Loucy (cell line): ENCODE measurements at regions not wholly inside any gene's neighbourhood (a gene's known extent, or its start where the extent isn't known, plus 50 kb on each side); places are given as distances from the start of the nearest gene placed in this dataset.

ENCODE experiments used
- H2AFZ ChIP-seq: fragments of 200-600 bp; sonication (generic); 2 replicates; pipeline ENCODE4 v1.6.0; 2016; ENCODE audit warnings: antibody characterized with exemption, mild to moderate bottlenecking, low read length, moderate library complexity
- H3F3A ChIP-seq: fragments of 200-600 bp; 2 replicates; pipeline ENCODE4 v1.6.0; 2016; ENCODE audit warnings: antibody characterized with exemption, low read depth, mild to moderate bottlenecking
- H3K27me3 ChIP-seq: fragments of 200-600 bp; sonication (generic); 2 replicates; pipeline ENCODE4 v1.6.1; 2014; ENCODE audit warnings: low read length, mild to moderate bottlenecking; ENCODE audit not compliant: insufficient read depth, poor library complexity, severe bottlenecking
- H3K36me3 ChIP-seq: fragments of 200-600 bp; sonication (generic); 2 replicates; pipeline ENCODE4 v1.6.1; 2016; ENCODE audit warnings: low read length; ENCODE audit not compliant: insufficient read depth
- H3K4me1 ChIP-seq: fragments of 200-600 bp; sonication (generic); 2 replicates; pipeline ENCODE4 v1.5.1; 2014; ENCODE audit warnings: low read length, mild to moderate bottlenecking; ENCODE audit not compliant: insufficient read depth, poor library complexity, severe bottlenecking
- H3K4me2 ChIP-seq: fragments of 200-600 bp; sonication (generic); 2 replicates; pipeline ENCODE4 v1.6.0; 2014; ENCODE audit warnings: antibody characterized with exemption, low read length, low read depth, mild to moderate bottlenecking; ENCODE audit not compliant: poor library complexity, severe bottlenecking
- H3K4me3 ChIP-seq: fragments of 200-600 bp; sonication (generic); 2 replicates; pipeline ENCODE4 v1.5.1; 2014; ENCODE audit warnings: low read length, mild to moderate bottlenecking, mixed read lengths; ENCODE audit not compliant: poor library complexity, severe bottlenecking
- H3K79me2 ChIP-seq: fragments of 200-600 bp; sonication (generic); 2 replicates; pipeline ENCODE4 v1.6.1; 2014; ENCODE audit warnings: low read length; ENCODE audit not compliant: insufficient read depth
- H3K9ac ChIP-seq: fragments of 200-600 bp; sonication (generic); 2 replicates; pipeline ENCODE4 v1.6.0; 2014; ENCODE audit warnings: mild to moderate bottlenecking, low read depth, low read length, moderate library complexity; ENCODE audit not compliant: poor library complexity, severe bottlenecking
- H3K9me2 ChIP-seq: fragments of 200-600 bp; sonication (generic); replicated peaks from 2 replicates; pipeline ENCODE4 v1.6.1; 2016; ENCODE audit warnings: low read depth, low read length, mixed read lengths
- H3K9me3 ChIP-seq: fragments of 200-600 bp; sonication (generic); 2 replicates; pipeline ENCODE4 v1.6.1; 2014; ENCODE audit warnings: mild to moderate bottlenecking, antibody characterized with exemption, low read length, low read depth; ENCODE audit not compliant: insufficient read depth
- H4K20me1 ChIP-seq: fragments of 200-600 bp; sonication (generic); 2 replicates; pipeline ENCODE4 v1.6.0; 2014; ENCODE audit warnings: antibody characterized with exemption, low read length, mild to moderate bottlenecking; ENCODE audit not compliant: insufficient read depth, poor library complexity, severe bottlenecking
- EZH2phosphoT487 ChIP-seq: fragments of 200-600 bp; IDR thresholded peaks from 2 replicates; pipeline ENCODE4 v1.6.1; 2018; ENCODE audit warnings: antibody characterized with exemption, mild to moderate bottlenecking, moderate library complexity, borderline replicate concordance
- TF ChIP-seq, protein P1 (sequence below): fragments of 200-600 bp; sonication (generic); conservative IDR thresholded peaks from 2 replicates; pipeline ENCODE4 v1.5.1; 2014; ENCODE audit warnings: mild to moderate bottlenecking, antibody characterized with exemption, low read length

DNA sequence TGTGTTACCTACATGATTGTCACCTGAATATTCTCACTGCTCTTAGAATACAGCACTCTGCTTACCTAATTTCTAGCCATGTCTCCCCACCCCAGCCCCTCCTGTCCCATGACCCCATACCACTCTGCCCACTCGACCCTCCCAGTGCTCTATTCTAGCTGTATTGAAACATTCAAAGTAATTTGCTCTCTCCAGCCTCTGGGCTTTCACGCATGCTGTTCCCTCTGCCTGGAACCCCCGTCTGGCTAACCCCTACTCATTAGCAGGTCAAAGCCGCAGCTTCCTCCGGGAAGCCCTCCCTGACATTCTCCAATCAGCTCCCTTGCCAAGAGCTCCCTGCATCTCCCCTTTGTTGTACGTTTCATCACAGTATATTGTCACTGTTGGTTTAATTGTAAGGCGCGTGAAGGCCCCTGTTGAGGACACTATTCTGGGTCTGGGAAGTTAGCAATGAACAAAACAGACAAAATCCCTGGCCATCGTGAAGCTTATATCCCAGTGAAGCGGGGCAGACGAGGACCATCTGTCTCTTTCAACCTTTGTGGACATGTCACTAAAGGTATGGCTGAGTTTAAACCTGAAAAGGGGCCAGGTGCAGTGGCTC, 72.3 kb upstream of the LHX1 start:
- H3K4me1 ChIP-seq, result no peaks in the 10 kb centered on the region
- no peak overlapping the region for H3K4me3 ChIP-seq
- no peak overlapping the region for H3K4me2 ChIP-seq
- H3K36me3 ChIP-seq, result no peaks in the 10 kb centered on the region
- no peaks in the 10 kb centered on the region for H3F3A ChIP-seq
- no peaks in the 10 kb centered on the region for H3K79me2 ChIP-seq
- H3K9ac ChIP-seq, result no peak overlapping the region
- no peaks in the 10 kb centered on the region for H3K9me2 ChIP-seq
- no peaks in the 10 kb centered on the region for H4K20me1 ChIP-seq
- TF ChIP-seq, protein P1, sequence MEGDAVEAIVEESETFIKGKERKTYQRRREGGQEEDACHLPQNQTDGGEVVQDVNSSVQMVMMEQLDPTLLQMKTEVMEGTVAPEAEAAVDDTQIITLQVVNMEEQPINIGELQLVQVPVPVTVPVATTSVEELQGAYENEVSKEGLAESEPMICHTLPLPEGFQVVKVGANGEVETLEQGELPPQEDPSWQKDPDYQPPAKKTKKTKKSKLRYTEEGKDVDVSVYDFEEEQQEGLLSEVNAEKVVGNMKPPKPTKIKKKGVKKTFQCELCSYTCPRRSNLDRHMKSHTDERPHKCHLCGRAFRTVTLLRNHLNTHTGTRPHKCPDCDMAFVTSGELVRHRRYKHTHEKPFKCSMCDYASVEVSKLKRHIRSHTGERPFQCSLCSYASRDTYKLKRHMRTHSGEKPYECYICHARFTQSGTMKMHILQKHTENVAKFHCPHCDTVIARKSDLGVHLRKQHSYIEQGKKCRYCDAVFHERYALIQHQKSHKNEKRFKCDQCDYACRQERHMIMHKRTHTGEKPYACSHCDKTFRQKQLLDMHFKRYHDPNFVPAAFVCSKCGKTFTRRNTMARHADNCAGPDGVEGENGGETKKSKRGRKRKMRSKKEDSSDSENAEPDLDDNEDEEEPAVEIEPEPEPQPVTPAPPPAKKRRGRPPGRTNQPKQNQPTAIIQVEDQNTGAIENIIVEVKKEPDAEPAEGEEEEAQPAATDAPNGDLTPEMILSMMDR, result no peak
- TF ChIP-seq EZH2phosphoT487, result no peak
- no peak overlapping the region for H2AFZ ChIP-seq
- H3K27me3 ChIP-seq, result no peaks in the 10 kb centered on the region
- H3K9me3 ChIP-seq, result no peaks in the 10 kb centered on the region

DNA sequence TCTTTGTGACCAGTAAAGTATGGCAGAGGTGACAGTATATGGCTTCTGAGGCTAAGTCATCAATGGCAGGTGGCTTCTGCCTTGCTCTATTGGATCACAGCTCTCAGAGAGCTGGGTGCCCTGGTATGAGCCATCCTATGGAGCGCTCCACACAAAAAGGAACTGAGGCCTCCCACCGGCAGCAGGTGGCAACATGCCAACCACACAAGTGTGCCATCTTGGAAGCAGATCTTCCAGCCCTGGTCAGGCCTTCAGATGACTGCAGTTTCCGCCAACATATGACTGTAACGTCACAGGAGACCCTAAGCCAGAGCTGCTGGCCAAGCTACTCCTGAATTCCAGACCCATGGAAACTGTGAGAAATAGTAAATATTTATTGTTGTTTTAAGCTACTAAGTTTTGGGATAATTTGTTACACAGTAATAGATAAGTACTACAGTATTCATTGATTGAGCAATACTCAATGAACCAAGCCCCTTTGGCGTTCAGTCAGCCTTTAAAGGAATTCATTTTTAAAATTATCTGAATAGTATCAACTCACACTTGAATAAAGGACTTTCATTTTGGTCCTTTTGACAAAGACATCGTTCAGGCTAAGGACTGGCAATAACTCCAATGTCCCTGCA, 69.4 kb upstream of the LHX1 start:
- no peaks in the 10 kb centered on the region for H3K9me2 ChIP-seq
- H3K9ac ChIP-seq, result no peak overlapping the region
- no peak for TF ChIP-seq EZH2phosphoT487
- TF ChIP-seq, protein P1, result no peak
- no peaks in the 10 kb centered on the region for H3K79me2 ChIP-seq
- H3K27me3 ChIP-seq, result no peaks in the 10 kb centered on the region
- H3K36me3 ChIP-seq, result no peaks in the 10 kb centered on the region
- no peaks in the 10 kb centered on the region for H3K9me3 ChIP-seq
- no peak overlapping the region for H3K4me3 ChIP-seq
- no peaks in the 10 kb centered on the region for H3K4me1 ChIP-seq
- no peaks in the 10 kb centered on the region for H3F3A ChIP-seq
- H2AFZ ChIP-seq, result no peak overlapping the region
- H4K20me1 ChIP-seq, result no peaks in the 10 kb centered on the region
- H3K4me2 ChIP-seq, result no peak overlapping the region

GRCh38 chr17:36868777-36869176, 68.5 kb upstream of the LHX1 start:
- H2AFZ ChIP-seq, result no peak overlapping the region
- H3K9me2 ChIP-seq, result no peaks in the 10 kb centered on the region
- H3K36me3 ChIP-seq, result no peaks in the 10 kb centered on the region
- no peak overlapping the region for H3K9ac ChIP-seq
- no peaks in the 10 kb centered on the region for H3F3A ChIP-seq
- no peak overlapping the region for H3K4me3 ChIP-seq
- H3K9me3 ChIP-seq, result no peaks in the 10 kb centered on the region
- no peak overlapping the region for H3K4me2 ChIP-seq
- H3K27me3 ChIP-seq, result no peaks in the 10 kb centered on the region
- no peaks in the 10 kb centered on the region for H3K79me2 ChIP-seq
- TF ChIP-seq EZH2phosphoT487, result no peak
- TF ChIP-seq, protein P1, result no peak
- no peaks in the 10 kb centered on the region for H3K4me1 ChIP-seq
- H4K20me1 ChIP-seq, result no peaks in the 10 kb centered on the region
